Lower lobe of right lung (tissue), 2 donors: ENCODE measurements at regions not wholly inside any gene's neighbourhood (a gene's known extent, or its start where the extent isn't known, plus 50 kb on each side); places are given as distances from the start of the nearest gene placed in this dataset.

Source experiments
- ATAC-seq, 2 donors: fragments of 200-7000 bp; cut with Tn5 transposase; one replicate each; pipeline ENCODE4 v1.9.1; 2020 to 2022; ENCODE audit warnings: mild to moderate bottlenecking in 2 of 2, moderate library complexity in 2 of 2
- DNase-seq: peaks from one replicate; pipeline ENCODE4 v3.0.0-alpha.2; 2020
- H3K27ac ChIP-seq: fragments of 200-600 bp; one replicate; pipeline ENCODE4 v1.8.0; 2022
- H3K27me3 ChIP-seq: fragments of 200-600 bp; one replicate; pipeline ENCODE4 v1.8.0; 2022; ENCODE audit warnings: low read depth
- H3K36me3 ChIP-seq: fragments of 200-600 bp; one replicate; pipeline ENCODE4 v1.8.0; 2022; ENCODE audit warnings: mild to moderate bottlenecking
- H3K4me1 ChIP-seq: fragments of 200-600 bp; one replicate; pipeline ENCODE4 v1.8.0; 2022
- H3K4me3 ChIP-seq: fragments of 200-600 bp; one replicate; pipeline ENCODE4 v1.8.0; 2022; ENCODE audit warnings: mild to moderate bottlenecking
- H3K9me3 ChIP-seq: fragments of 200-600 bp; one replicate; pipeline ENCODE4 v1.8.0; 2022
- CTCF ChIP-seq: fragments of 200-600 bp; IDR thresholded peaks from one replicate; pipeline ENCODE4 v1.8.0; 2022; ENCODE audit warnings: antibody characterized with exemption, mild to moderate bottlenecking
- intact Hi-C: fragments of 100-400 bp; cut with DNase I; formaldehyde crosslinking; loops from one replicate; pipeline ENCODE4 v1.11.0; 2022
- donor health status: DM: no; HTN: yes; CAD: no; lungs with severe emphysema.

- Histone ChIP-seq H3K27ac (no peak overlapping the region), H3K27me3 (peaks cover 5% of the 10 kb centered on the region), H3K4me3 (no peak overlapping the region), H3K4me1 (no peaks in the 10 kb centered on the region), H3K9me3 (no peaks in the 10 kb centered on the region), H3K36me3 (no peaks in the 10 kb centered on the region)
- TF ChIP-seq CTCF = no peak
- ATAC-seq (no peak), DNase-seq (no peak)
- intact Hi-C loops = no loop called here
Observed at GRCh38 chr20:37611852-37612251, 82.0 kb upstream of the CTNNBL1 start.

GRCh38 chr20:37611346-37611745, 82.5 kb upstream of the CTNNBL1 start:
- H3K36me3 ChIP-seq = no peaks in the 10 kb centered on the region
- H3K4me1 ChIP-seq = no peaks in the 10 kb centered on the region
- H3K9me3 ChIP-seq = no peaks in the 10 kb centered on the region
- no peak for TF ChIP-seq CTCF
- no peak overlapping the region for H3K27ac ChIP-seq
- H3K4me3 ChIP-seq = no peak overlapping the region
- no peak for DNase-seq
- intact Hi-C loops = no loop called here
- ATAC-seq = no peak
- H3K27me3 ChIP-seq = peaks cover 5% of the 10 kb centered on the region

GRCh38 chr20:37610203-37610798, 82.6 kb upstream of the BLCAP start:
- no peak for TF ChIP-seq CTCF

GRCh38 chr20:37602634-37603033, 75.0 kb upstream of the BLCAP start:
- Histone ChIP-seq H3K36me3 (no peaks in the 10 kb centered on the region), H3K4me3 (no peak overlapping the region), H3K27me3 (peaks cover 11% of the 10 kb centered on the region), H3K27ac (no peak overlapping the region), H3K4me1 (no peaks in the 10 kb centered on the region), H3K9me3 (no peaks in the 10 kb centered on the region)
- no peak for DNase-seq
- no peak for TF ChIP-seq CTCF
- intact Hi-C loops = no loop called here
- ATAC-seq = no peak

More at GRCh38 chr20:37610203-37610798, 82.6 kb upstream of the BLCAP start:
- DNase-seq = no peak
- Histone ChIP-seq H3K27me3 (no peaks in the 10 kb centered on the region), H3K4me3 (no peak overlapping the region), H3K4me1 (no peaks in the 10 kb centered on the region), H3K36me3 (no peaks in the 10 kb centered on the region), H3K9me3 (no peaks in the 10 kb centered on the region), H3K27ac (no peak overlapping the region)
- intact Hi-C loops = no loop called here
- no peak for ATAC-seq

- Histone ChIP-seq H3K27ac (no peak overlapping the region), H3K36me3 (no peaks in the 10 kb centered on the region), H3K27me3 (peaks cover 21% of the 10 kb centered on the region), H3K9me3 (no peaks in the 10 kb centered on the region), H3K4me1 (no peaks in the 10 kb centered on the region), H3K4me3 (no peak overlapping the region)
- DNase-seq (no peak), ATAC-seq (no peak)
- no peak for TF ChIP-seq CTCF
- intact Hi-C loops = no loop called here
Observed at GRCh38 chr20:37600486-37600885, 72.8 kb upstream of the BLCAP start.
